ENCODE measurements at regions not wholly inside any gene's neighbourhood (a gene's known extent, or its start where the extent isn't known, plus 50 kb on each side); places are given as distances from the start of the nearest gene placed in this dataset.

GRCh38 chr4:31979988-31980387 is 1259.8 kb downstream of the PCDH7 start:
- Histone ChIP-seq H3K4me3 (no peak overlapping the region), H3K27ac (no peak overlapping the region), H3F3A (ENCODE audit: low read depth) (no peaks in the 10 kb centered on the region), H3K9me3 (ENCODE audit: low read depth) (no peaks in the 10 kb centered on the region), H3K4me2 (no peak overlapping the region), H3K79me2 (ENCODE audit: low read depth) (no peaks in the 10 kb centered on the region), H4K20me1 (ENCODE audit: low read depth) (no peaks in the 10 kb centered on the region), H3K9ac (no peak overlapping the region), H3K36me3 (no peaks in the 10 kb centered on the region), H2AFZ (replicated peaks) (no peak overlapping the region), H3K27me3 (no peaks in the 10 kb centered on the region), H3K4me1 (no peaks in the 10 kb centered on the region)
- no peak overlapping the region for H3K27ac Mint-ChIP-seq
- no peak overlapping the region for H3K4me3 Mint-ChIP-seq
- H3K36me3 Mint-ChIP-seq, result no peaks in the 10 kb centered on the region
- no peaks in the 10 kb centered on the region for H3K4me1 Mint-ChIP-seq
- no peaks in the 10 kb centered on the region for H3K27me3 Mint-ChIP-seq (ENCODE audit: insufficient read depth, low read depth)
- DNase-seq (ENCODE audit: low spot score), result no peak
- TF ChIP-seq EZH2 (IDR thresholded peaks at IDR 0.05), result no peak
- TF ChIP-seq CTCF (IDR thresholded peaks at IDR 0.05), result no peak
- no peak for TF ChIP-seq EZH2phosphoT487 (IDR thresholded peaks at IDR 0.05)
- H3K9me3 Mint-ChIP-seq, result no peaks in the 10 kb centered on the region

GRCh38 chr4:31983246-31983645 is 1263.1 kb downstream of the PCDH7 start:
- Mint-ChIP-seq H3K4me3 (no peak overlapping the region), H3K36me3 (no peaks in the 10 kb centered on the region), H3K27ac (no peak overlapping the region), H3K9me3 (no peaks in the 10 kb centered on the region), H3K4me1 (no peaks in the 10 kb centered on the region), H3K27me3 (ENCODE audit: insufficient read depth, low read depth) (peaks cover 2% of the 10 kb centered on the region)
- Histone ChIP-seq H3K4me3 (no peak overlapping the region), H3K4me1 (no peaks in the 10 kb centered on the region), H3K9ac (no peak overlapping the region), H3K9me3 (ENCODE audit: low read depth) (no peaks in the 10 kb centered on the region), H2AFZ (replicated peaks) (no peak overlapping the region), H3K27ac (no peak overlapping the region), H3K79me2 (ENCODE audit: low read depth) (no peaks in the 10 kb centered on the region), H4K20me1 (ENCODE audit: low read depth) (no peaks in the 10 kb centered on the region), H3K4me2 (no peak overlapping the region), H3K27me3 (no peaks in the 10 kb centered on the region), H3K36me3 (no peaks in the 10 kb centered on the region), H3F3A (ENCODE audit: low read depth) (no peaks in the 10 kb centered on the region)
- TF ChIP-seq EZH2phosphoT487 (IDR thresholded peaks at IDR 0.05) (no peak), CTCF (IDR thresholded peaks at IDR 0.05) (no peak), EZH2 (IDR thresholded peaks at IDR 0.05) (no peak)
- no peak for DNase-seq (ENCODE audit: low spot score)

GRCh38 chr4:31983677-31984076 is 1263.5 kb downstream of the PCDH7 start:
- no peak overlapping the region for H3K4me2 ChIP-seq
- H3F3A ChIP-seq (ENCODE audit: low read depth), result no peaks in the 10 kb centered on the region
- no peaks in the 10 kb centered on the region for H3K9me3 Mint-ChIP-seq
- TF ChIP-seq CTCF (IDR thresholded peaks at IDR 0.05) (no peak), EZH2 (IDR thresholded peaks at IDR 0.05) (no peak), EZH2phosphoT487 (IDR thresholded peaks at IDR 0.05) (no peak)
- no peaks in the 10 kb centered on the region for H4K20me1 ChIP-seq (ENCODE audit: low read depth)
- H3K4me1 ChIP-seq, result no peaks in the 10 kb centered on the region
- no peaks in the 10 kb centered on the region for H3K79me2 ChIP-seq (ENCODE audit: low read depth)
- no peak overlapping the region for H3K27ac Mint-ChIP-seq
- no peak overlapping the region for H3K4me3 Mint-ChIP-seq
- H3K9me3 ChIP-seq (ENCODE audit: low read depth), result no peaks in the 10 kb centered on the region
- H3K4me3 ChIP-seq, result no peak overlapping the region
- no peak for DNase-seq (ENCODE audit: low spot score)
- no peaks in the 10 kb centered on the region for H3K36me3 Mint-ChIP-seq
- H3K9ac ChIP-seq, result no peak overlapping the region
- no peaks in the 10 kb centered on the region for H3K27me3 ChIP-seq
- H3K27me3 Mint-ChIP-seq (ENCODE audit: insufficient read depth, low read depth), result peaks cover 2% of the 10 kb centered on the region
- no peaks in the 10 kb centered on the region for H3K4me1 Mint-ChIP-seq
- H3K36me3 ChIP-seq, result no peaks in the 10 kb centered on the region
- H2AFZ ChIP-seq (replicated peaks), result no peak overlapping the region
- no peak overlapping the region for H3K27ac ChIP-seq

GRCh38 chr4:31984872-31985271 is 1264.7 kb downstream of the PCDH7 start:
- no peak overlapping the region for H2AFZ ChIP-seq (replicated peaks)
- DNase-seq (ENCODE audit: low spot score), result no peak
- no peaks in the 10 kb centered on the region for H3K36me3 Mint-ChIP-seq
- no peak overlapping the region for H3K27ac Mint-ChIP-seq
- H3K27me3 Mint-ChIP-seq (ENCODE audit: insufficient read depth, low read depth), result peaks cover 2% of the 10 kb centered on the region
- no peaks in the 10 kb centered on the region for H3F3A ChIP-seq (ENCODE audit: low read depth)
- no peaks in the 10 kb centered on the region for H3K4me1 ChIP-seq
- H3K9me3 Mint-ChIP-seq, result no peaks in the 10 kb centered on the region
- H3K36me3 ChIP-seq, result no peaks in the 10 kb centered on the region
- H3K4me3 ChIP-seq, result no peak overlapping the region
- TF ChIP-seq EZH2phosphoT487 (IDR thresholded peaks at IDR 0.05), result no peak
- TF ChIP-seq CTCF (IDR thresholded peaks at IDR 0.05), result no peak
- no peak for TF ChIP-seq EZH2 (IDR thresholded peaks at IDR 0.05)
- no peaks in the 10 kb centered on the region for H3K79me2 ChIP-seq (ENCODE audit: low read depth)
- H3K27me3 ChIP-seq, result no peaks in the 10 kb centered on the region
- H3K4me2 ChIP-seq, result no peak overlapping the region
- H3K4me3 Mint-ChIP-seq, result no peak overlapping the region
- no peak overlapping the region for H3K27ac ChIP-seq
- H3K4me1 Mint-ChIP-seq, result no peaks in the 10 kb centered on the region
- no peaks in the 10 kb centered on the region for H3K9me3 ChIP-seq (ENCODE audit: low read depth)
- H4K20me1 ChIP-seq (ENCODE audit: low read depth), result no peaks in the 10 kb centered on the region
- H3K9ac ChIP-seq, result no peak overlapping the region

Measured in neural progenitor cell (in vitro differentiated cells).